OCI-LY7 (cell line): ENCODE measurements at regions not wholly inside any gene's neighbourhood (a gene's known extent, or its start where the extent isn't known, plus 50 kb on each side); places are given as distances from the start of the nearest gene placed in this dataset.

Source experiments
- BruUV-seq: library from RNA; stranded (reverse); fragments of 400-500 nt; replicated peaks from 2 replicates; lab custom pipeline; 2021; lab: Mats Ljungman, UMichigan
- CTCF ChIA-PET: fragments of 300-600 bp; sonication (Branson Sonifier 250); formaldehyde crosslinking; loops from one replicate; lab custom pipeline; 2022; ENCODE audit warnings: antibody characterized with exemption; ENCODE audit not compliant: unreplicated experiment; lab: Charles Lee
- POLR2A ChIA-PET: fragments of 300-600 bp; sonication (Branson Sonifier 250); formaldehyde crosslinking; loops from one replicate; lab custom pipeline; 2022; ENCODE audit warnings: antibody characterized with exemption; lab: Charles Lee
- DNase-seq: peaks from one replicate; pipeline ENCODE4 v3.0.0-alpha.2; 2015; ENCODE audit warnings: low spot score
- H2AFZ ChIP-seq: fragments of 200-600 bp; sonication (generic), shearing (Covaris generic); 2 replicates; pipeline ENCODE4 v1.6.1; 2014; ENCODE audit warnings: mild to moderate bottlenecking, antibody characterized with exemption, low read length, moderate library complexity
- H3K27ac ChIP-seq: fragments of 200-600 bp; sonication (generic); 2 replicates; pipeline ENCODE4 v1.5.1; 2014; ENCODE audit warnings: mixed run types, low read depth, mild to moderate bottlenecking, moderate library complexity, low read length, inconsistent platforms; ENCODE audit not compliant: poor library complexity, severe bottlenecking
- H3K36me3 ChIP-seq: fragments of 200-600 bp; sonication (generic); 2 replicates; pipeline ENCODE4 v1.6.1; 2014; ENCODE audit warnings: mild to moderate bottlenecking, antibody characterized with exemption, low read length, moderate library complexity, mixed read lengths; ENCODE audit not compliant: insufficient read depth
- H3K4me1 ChIP-seq: fragments of 200-600 bp; sonication (generic); 2 replicates; pipeline ENCODE4 v1.5.1; 2014; ENCODE audit warnings: mild to moderate bottlenecking, low read length; ENCODE audit not compliant: insufficient read depth, poor library complexity, severe bottlenecking
- H3K4me2 ChIP-seq: fragments of 200-600 bp; sonication (generic); 2 replicates; pipeline ENCODE4 v1.6.1; 2014; ENCODE audit warnings: mild to moderate bottlenecking, low read length
- H3K4me3 ChIP-seq: fragments of 200-600 bp; sonication (generic); 2 replicates; pipeline ENCODE4 v1.5.1; 2014; ENCODE audit warnings: mild to moderate bottlenecking, low read depth, low read length; ENCODE audit not compliant: poor library complexity, severe bottlenecking
- H3K79me2 ChIP-seq: fragments of 200-600 bp; sonication (generic); 2 replicates; pipeline ENCODE4 v1.6.1; 2016; ENCODE audit warnings: low read depth, mild to moderate bottlenecking, low read length, moderate library complexity, mixed read lengths; ENCODE audit not compliant: insufficient read depth
- H3K9me2 ChIP-seq: fragments of 200-600 bp; sonication (generic); 2 replicates; pipeline ENCODE4 v1.6.1; 2016; ENCODE audit warnings: mild to moderate bottlenecking, low read length, mixed read lengths; ENCODE audit not compliant: insufficient read depth
- H3K9me3 ChIP-seq: fragments of 200-600 bp; sonication (generic); 2 replicates; pipeline ENCODE4 v1.6.1; 2014; ENCODE audit warnings: mild to moderate bottlenecking, mixed run types, low read length, mixed read lengths
- H4K20me1 ChIP-seq: fragments of 200-600 bp; sonication (generic); 2 replicates; pipeline ENCODE4 v1.6.1; 2014; ENCODE audit warnings: mild to moderate bottlenecking, antibody characterized with exemption, low read length, moderate library complexity, mixed read lengths; ENCODE audit not compliant: insufficient read depth
- EZH2phosphoT487 ChIP-seq: fragments of 200-600 bp; sonication (generic); IDR thresholded peaks from 2 replicates; pipeline ENCODE4 v1.6.1; 2018; ENCODE audit warnings: low read depth, borderline replicate concordance, mild to moderate bottlenecking, mixed run types, antibody characterized with exemption, low read length, moderate library complexity, mixed read lengths
- intact Hi-C: fragments of 100-400 bp; cut with micrococcal nuclease; formaldehyde crosslinking; loops from one replicate; pipeline ENCODE4 v1.10.0; 2022; ENCODE audit not compliant: unreplicated experiment
- TF ChIP-seq, protein P1 (sequence below): fragments of 200-600 bp; sonication (generic); conservative IDR thresholded peaks from 2 replicates; pipeline ENCODE4 v1.5.1; 2014; ENCODE audit warnings: mild to moderate bottlenecking, antibody characterized with exemption, low read length, moderate library complexity, mixed read lengths

DNA sequence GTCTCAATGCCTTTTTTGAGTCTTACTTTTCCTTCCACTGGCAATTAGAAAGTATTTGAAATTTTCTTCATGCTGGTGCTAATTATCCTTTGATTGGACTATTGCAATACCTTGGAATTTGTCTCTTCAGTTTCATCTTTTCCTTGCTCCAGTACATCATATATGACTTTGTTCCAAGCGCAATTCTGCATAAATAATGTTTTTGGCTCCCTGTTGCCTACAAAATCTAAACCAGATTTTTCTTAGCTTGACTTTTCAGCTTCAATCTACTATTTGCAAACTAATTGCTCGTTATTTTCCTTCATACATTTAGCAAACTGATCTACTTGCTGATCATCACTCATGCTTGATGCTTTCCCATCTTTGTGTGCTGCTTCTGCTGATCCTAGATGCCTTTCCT lies 230.8 kb upstream of the GPR149 start:
- Histone ChIP-seq H3K4me1 (no peaks in the 10 kb centered on the region), H3K4me3 (no peak overlapping the region), H4K20me1 (no peaks in the 10 kb centered on the region), H3K27ac (no peak overlapping the region), H3K36me3 (no peaks in the 10 kb centered on the region), H3K9me2 (no peaks in the 10 kb centered on the region), H3K9me3 (no peaks in the 10 kb centered on the region), H3K4me2 (no peak overlapping the region), H3K79me2 (no peaks in the 10 kb centered on the region), H2AFZ (no peak overlapping the region)
- ChIA-PET CTCF (no interaction called here), POLR2A (interaction anchor here (0.7 kb wide), 1 partner anchor 28 kb away, joined by 3 read pairs; no protein-coding TSS in a partner anchor)
- BruUV-seq, result no TSS peak
- intact Hi-C loops, result no loop called here
- no peak for DNase-seq
- TF ChIP-seq, protein P1, sequence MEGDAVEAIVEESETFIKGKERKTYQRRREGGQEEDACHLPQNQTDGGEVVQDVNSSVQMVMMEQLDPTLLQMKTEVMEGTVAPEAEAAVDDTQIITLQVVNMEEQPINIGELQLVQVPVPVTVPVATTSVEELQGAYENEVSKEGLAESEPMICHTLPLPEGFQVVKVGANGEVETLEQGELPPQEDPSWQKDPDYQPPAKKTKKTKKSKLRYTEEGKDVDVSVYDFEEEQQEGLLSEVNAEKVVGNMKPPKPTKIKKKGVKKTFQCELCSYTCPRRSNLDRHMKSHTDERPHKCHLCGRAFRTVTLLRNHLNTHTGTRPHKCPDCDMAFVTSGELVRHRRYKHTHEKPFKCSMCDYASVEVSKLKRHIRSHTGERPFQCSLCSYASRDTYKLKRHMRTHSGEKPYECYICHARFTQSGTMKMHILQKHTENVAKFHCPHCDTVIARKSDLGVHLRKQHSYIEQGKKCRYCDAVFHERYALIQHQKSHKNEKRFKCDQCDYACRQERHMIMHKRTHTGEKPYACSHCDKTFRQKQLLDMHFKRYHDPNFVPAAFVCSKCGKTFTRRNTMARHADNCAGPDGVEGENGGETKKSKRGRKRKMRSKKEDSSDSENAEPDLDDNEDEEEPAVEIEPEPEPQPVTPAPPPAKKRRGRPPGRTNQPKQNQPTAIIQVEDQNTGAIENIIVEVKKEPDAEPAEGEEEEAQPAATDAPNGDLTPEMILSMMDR, result no peak
- no peak for TF ChIP-seq EZH2phosphoT487

DNA sequence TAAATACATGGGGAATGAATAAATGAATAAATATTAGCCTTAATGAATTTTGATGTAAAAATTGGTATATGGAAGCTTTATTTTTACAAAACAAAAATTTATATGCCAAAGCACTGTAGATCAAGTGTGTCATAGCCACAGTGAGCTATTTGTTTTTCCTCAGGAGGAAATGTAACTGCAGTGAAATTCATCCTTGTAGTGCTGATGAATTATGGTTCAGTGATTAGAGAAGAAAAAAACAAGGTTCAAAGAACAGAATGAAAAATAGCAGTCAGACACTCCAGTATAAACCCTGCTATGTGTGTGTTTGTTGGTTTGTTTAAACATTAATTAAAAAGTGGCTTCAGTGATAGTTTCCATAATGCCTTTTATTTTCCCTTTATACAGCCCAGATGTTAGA lies 228.0 kb upstream of the GPR149 start:
- H3K9me3 ChIP-seq, result no peaks in the 10 kb centered on the region
- no peak overlapping the region for H2AFZ ChIP-seq
- H3K9me2 ChIP-seq, result no peaks in the 10 kb centered on the region
- CTCF ChIA-PET, result no interaction called here
- POLR2A ChIA-PET, result interaction anchor here (0.5 to 1.6 kb wide), 6 partner anchors 11 to 1053 kb away, joined by 3 to 4 read pairs (median 3); no protein-coding TSS in a partner anchor
- BruUV-seq, result no TSS peak
- no peaks in the 10 kb centered on the region for H3K79me2 ChIP-seq
- H3K4me1 ChIP-seq, result no peaks in the 10 kb centered on the region
- intact Hi-C loops, result loop anchor here (10.0 kb wide), 1 partner anchor 57 kb away; no protein-coding TSS in a partner anchor
- DNase-seq, result no peak
- H3K4me3 ChIP-seq, result no peak overlapping the region
- no peak overlapping the region for H3K27ac ChIP-seq
- no peaks in the 10 kb centered on the region for H3K36me3 ChIP-seq
- no peak overlapping the region for H3K4me2 ChIP-seq
- H4K20me1 ChIP-seq, result no peaks in the 10 kb centered on the region
- TF ChIP-seq, protein P1, result no peak
- TF ChIP-seq EZH2phosphoT487, result no peak

DNA sequence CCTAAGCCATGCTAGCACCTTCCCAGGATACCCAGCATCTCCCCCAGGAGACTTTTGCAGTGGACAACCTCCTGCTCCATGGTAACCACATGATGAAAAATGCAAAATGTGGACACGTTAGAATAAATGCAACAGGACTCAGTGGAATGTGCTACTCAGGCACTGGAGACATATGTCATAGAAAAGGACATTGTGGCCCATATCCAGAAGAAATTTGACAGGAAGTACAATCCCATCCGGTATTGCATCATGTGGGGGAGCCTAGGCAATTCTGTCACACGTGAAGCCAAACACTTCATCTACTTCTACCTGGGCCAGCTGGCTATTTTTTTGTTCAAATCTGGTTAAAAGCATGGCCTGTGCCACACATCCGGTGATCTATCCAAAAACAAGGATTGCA lies 227.2 kb upstream of the GPR149 start:
- intact Hi-C loops, result loop anchor here (10.0 kb wide), 1 partner anchor 58 kb away; no protein-coding TSS in a partner anchor
- H2AFZ ChIP-seq, result no peak overlapping the region

More for the DNA sequence above, 227.2 kb upstream of the GPR149 start:
- Histone ChIP-seq H4K20me1 (no peaks in the 10 kb centered on the region), H3K36me3 (no peaks in the 10 kb centered on the region), H3K9me2 (no peaks in the 10 kb centered on the region), H3K4me3 (no peak overlapping the region), H3K4me1 (no peaks in the 10 kb centered on the region), H3K79me2 (no peaks in the 10 kb centered on the region), H3K9me3 (no peaks in the 10 kb centered on the region), H3K27ac (no peak overlapping the region), H3K4me2 (no peak overlapping the region)
- TF ChIP-seq, protein P1, result no peak
- no peak for TF ChIP-seq EZH2phosphoT487
- DNase-seq, result no peak
- ChIA-PET POLR2A (interaction anchor here (0.6 to 1.6 kb wide), 4 partner anchors 12 to 951 kb away, joined by 3 to 4 read pairs (median 3); no protein-coding TSS in a partner anchor), CTCF (no interaction called here)
- no TSS peak for BruUV-seq
